ENCODE measurements at regions not wholly inside any gene's neighbourhood (a gene's known extent, or its start where the extent isn't known, plus 50 kb on each side); places are given as distances from the start of the nearest gene placed in this dataset.

- no peaks in the 10 kb centered on the region for H3K4me1 ChIP-seq (ENCODE audit: control insufficient read depth, extremely low read depth, insufficient read depth, low read length)
- DNase-seq (ENCODE audit: low read depth in 2 of 2) = no peak
- H3K36me3 ChIP-seq (ENCODE audit: control insufficient read depth, insufficient read depth, low read length) = no peaks in the 10 kb centered on the region
- no peaks in the 10 kb centered on the region for H4K20me1 ChIP-seq (ENCODE audit: control insufficient read depth, extremely low read depth, insufficient read depth, low read length)
- H3K4me3 ChIP-seq (replicated peaks in 1 of 4; ENCODE audit: control extremely low read depth in 1 of 4, insufficient read depth in 1 of 4, low read depth in 3 of 4, low read length in 4 of 4) = no peak overlapping the region
- H3K27ac ChIP-seq (ENCODE audit: insufficient read depth, low read length) = no peak overlapping the region
- no peak overlapping the region for H3K4me2 ChIP-seq (ENCODE audit: extremely low read depth, insufficient read depth, low read length)
- H3K9me3 ChIP-seq (ENCODE audit: control insufficient read depth, insufficient read depth, low read depth, low read length) = no peaks in the 10 kb centered on the region
- no peaks in the 10 kb centered on the region for H3K27me3 ChIP-seq (ENCODE audit: control insufficient read depth, insufficient read depth, low read length)
- H3K9ac ChIP-seq (ENCODE audit: insufficient read depth, low read length) = no peak overlapping the region
- H3K79me2 ChIP-seq (ENCODE audit: control insufficient read depth, insufficient read depth, low read length) = no peaks in the 10 kb centered on the region
- H2AFZ ChIP-seq (ENCODE audit: low read length) = no peak overlapping the region
- TF ChIP-seq CTCF (conservative IDR thresholded peaks at IDR 0.05 in 1 of 2, IDR thresholded peaks at IDR 0.05 in 1 of 2; ENCODE audit: low read depth in 1 of 2, low read length in 2 of 2) (no peak), EZH2 (IDR thresholded peaks at IDR 0.05; ENCODE audit: low read length, missing control alignments) (no peak)
These were observed 140.5 kb upstream of the SRRM4 start for GRCh38 chr12:118840878-118841277.

GRCh38 chr12:118841588-118841987 is 139.8 kb upstream of the SRRM4 start:
- Histone ChIP-seq H3K4me2 (ENCODE audit: extremely low read depth, insufficient read depth, low read length) (no peak overlapping the region), H3K4me1 (ENCODE audit: control insufficient read depth, extremely low read depth, insufficient read depth, low read length) (no peaks in the 10 kb centered on the region), H3K27me3 (ENCODE audit: control insufficient read depth, insufficient read depth, low read length) (no peaks in the 10 kb centered on the region), H2AFZ (ENCODE audit: low read length) (no peak overlapping the region), H3K9ac (ENCODE audit: insufficient read depth, low read length) (no peak overlapping the region), H3K36me3 (ENCODE audit: control insufficient read depth, insufficient read depth, low read length) (no peaks in the 10 kb centered on the region), H3K9me3 (ENCODE audit: control insufficient read depth, insufficient read depth, low read depth, low read length) (no peaks in the 10 kb centered on the region), H3K79me2 (ENCODE audit: control insufficient read depth, insufficient read depth, low read length) (no peaks in the 10 kb centered on the region), H4K20me1 (ENCODE audit: control insufficient read depth, extremely low read depth, insufficient read depth, low read length) (no peaks in the 10 kb centered on the region), H3K27ac (ENCODE audit: insufficient read depth, low read length) (no peak overlapping the region), H3K4me3 (replicated peaks in 1 of 4; ENCODE audit: control extremely low read depth in 1 of 4, insufficient read depth in 1 of 4, low read depth in 3 of 4, low read length in 4 of 4) (no peak overlapping the region)
- no peak for DNase-seq (ENCODE audit: low read depth in 2 of 2)
- TF ChIP-seq CTCF (conservative IDR thresholded peaks at IDR 0.05 in 1 of 2, IDR thresholded peaks at IDR 0.05 in 1 of 2; ENCODE audit: low read depth in 1 of 2, low read length in 2 of 2) (no peak), EZH2 (IDR thresholded peaks at IDR 0.05; ENCODE audit: low read length, missing control alignments) (no peak)

DNA sequence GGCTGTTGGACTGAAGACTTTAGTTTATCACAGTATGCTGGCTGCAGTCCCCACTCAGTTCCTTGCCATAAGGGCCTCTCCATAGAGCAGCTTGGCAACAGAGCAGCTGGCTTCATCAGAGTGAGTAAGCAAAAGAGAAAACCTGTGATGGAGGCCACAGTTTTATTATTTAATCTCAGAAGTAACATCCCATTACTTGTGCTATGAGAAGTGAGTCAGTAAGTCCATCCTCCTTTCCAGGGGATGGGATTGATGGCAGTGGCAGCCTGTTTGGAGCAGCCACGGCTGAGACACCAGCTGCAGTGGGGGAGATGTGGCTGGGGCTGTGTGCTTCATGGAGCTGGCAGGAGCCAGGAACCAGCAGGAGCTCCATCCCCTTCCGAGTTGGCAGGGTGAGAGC is 138.5 kb upstream of the SRRM4 start:
- no peak for DNase-seq (ENCODE audit: low read depth in 2 of 2)

More for the DNA sequence above, 138.5 kb upstream of the SRRM4 start:
- no peaks in the 10 kb centered on the region for H3K4me1 ChIP-seq (ENCODE audit: control insufficient read depth, extremely low read depth, insufficient read depth, low read length)
- H3K36me3 ChIP-seq (ENCODE audit: control insufficient read depth, insufficient read depth, low read length) = no peaks in the 10 kb centered on the region
- H3K27ac ChIP-seq (ENCODE audit: insufficient read depth, low read length) = no peak overlapping the region
- no peak overlapping the region for H2AFZ ChIP-seq (ENCODE audit: low read length)
- H4K20me1 ChIP-seq (ENCODE audit: control insufficient read depth, extremely low read depth, insufficient read depth, low read length) = no peaks in the 10 kb centered on the region
- H3K9me3 ChIP-seq (ENCODE audit: control insufficient read depth, insufficient read depth, low read depth, low read length) = no peaks in the 10 kb centered on the region
- no peak overlapping the region for H3K4me2 ChIP-seq (ENCODE audit: extremely low read depth, insufficient read depth, low read length)
- no peak overlapping the region for H3K4me3 ChIP-seq (replicated peaks in 1 of 4; ENCODE audit: control extremely low read depth in 1 of 4, insufficient read depth in 1 of 4, low read depth in 3 of 4, low read length in 4 of 4)
- TF ChIP-seq CTCF (conservative IDR thresholded peaks at IDR 0.05 in 1 of 2, IDR thresholded peaks at IDR 0.05 in 1 of 2; ENCODE audit: low read depth in 1 of 2, low read length in 2 of 2) (no peak), EZH2 (IDR thresholded peaks at IDR 0.05; ENCODE audit: low read length, missing control alignments) (no peak)
- H3K9ac ChIP-seq (ENCODE audit: insufficient read depth, low read length) = no peak overlapping the region
- no peaks in the 10 kb centered on the region for H3K79me2 ChIP-seq (ENCODE audit: control insufficient read depth, insufficient read depth, low read length)
- H3K27me3 ChIP-seq (ENCODE audit: control insufficient read depth, insufficient read depth, low read length) = no peaks in the 10 kb centered on the region
